NCI-H82 (cell line): ENCODE measurements at regions not wholly inside any gene's neighbourhood (a gene's known extent, or its start where the extent isn't known, plus 50 kb on each side); places are given as distances from the start of the nearest gene placed in this dataset.
A peak's percentile ranks its signal among the peaks of the same experiment; 100 is the strongest.

Experiments
- DNase-seq: peaks from one replicate; lab custom pipeline; 2025; lab: John Stamatoyannopoulos, UW

GRCh38 chr2:187136646-187137045 lies 287.7 kb upstream of the ZSWIM2 start:
- no peak for DNase-seq

GRCh38 chr2:187134306-187134705 lies 285.3 kb upstream of the ZSWIM2 start:
- DNase-seq = no peak

GRCh38 chr2:187129868-187130267 lies 280.9 kb upstream of the ZSWIM2 start:
- no peak for DNase-seq

GRCh38 chr2:187129306-187129705 lies 280.3 kb upstream of the ZSWIM2 start:
- DNase-seq = no peak

GRCh38 chr2:187126247-187127005 lies 277.5 kb upstream of the ZSWIM2 start:
- peak; percentile 43 for DNase-seq

- no peak for DNase-seq
Measured at GRCh38 chr2:187125318-187125717, 276.3 kb upstream of the ZSWIM2 start.

GRCh38 chr2:187124529-187124928 lies 275.6 kb upstream of the ZSWIM2 start:
- no peak for DNase-seq

- DNase-seq = no peak
Measured at GRCh38 chr2:187118331-187119099, 269.5 kb upstream of the ZSWIM2 start.

- DNase-seq = peak; percentile 33
Measured at GRCh38 chr2:187117483-187117882, 268.5 kb upstream of the ZSWIM2 start.

DNA sequence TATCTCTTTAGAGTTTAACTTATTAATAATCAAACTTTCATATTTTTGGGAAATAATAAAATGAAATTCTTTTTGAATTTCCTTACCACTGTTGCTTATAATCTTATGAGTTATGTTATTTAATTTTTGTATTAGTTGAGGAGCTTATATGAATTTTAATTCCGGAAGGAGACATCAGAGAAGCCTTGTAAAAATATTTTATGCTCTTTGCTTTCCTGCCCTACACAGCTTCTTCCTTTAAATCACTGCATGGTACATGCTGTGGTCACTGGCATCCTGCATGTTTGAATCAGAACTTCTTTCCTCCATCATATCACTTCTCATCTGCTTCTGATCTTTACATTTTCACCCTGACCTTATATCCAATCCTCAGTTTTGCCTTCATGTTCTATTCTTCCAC lies 266.7 kb upstream of the ZSWIM2 start:
- no peak for DNase-seq

DNA sequence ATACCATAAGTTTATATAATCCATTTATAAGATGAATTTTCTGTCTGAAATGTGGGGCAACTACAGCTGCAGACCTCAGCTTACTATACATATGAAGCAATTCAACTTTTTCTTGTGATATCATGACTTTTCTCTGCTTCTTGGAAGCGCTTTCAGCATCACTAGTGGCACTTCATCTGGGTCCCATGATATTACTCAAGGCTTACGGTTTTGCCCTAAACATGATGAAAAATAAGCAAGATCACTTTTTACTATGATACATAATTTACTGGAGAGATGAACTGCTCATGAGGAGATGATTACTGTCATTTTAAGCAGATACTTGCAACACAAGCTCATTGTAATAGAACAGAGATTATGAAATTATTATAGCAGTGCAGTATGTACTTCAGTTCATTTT lies 258.0 kb upstream of the ZSWIM2 start:
- DNase-seq = no peak

GRCh38 chr2:187105218-187105617 lies 256.2 kb upstream of the ZSWIM2 start:
- DNase-seq = no peak

DNA sequence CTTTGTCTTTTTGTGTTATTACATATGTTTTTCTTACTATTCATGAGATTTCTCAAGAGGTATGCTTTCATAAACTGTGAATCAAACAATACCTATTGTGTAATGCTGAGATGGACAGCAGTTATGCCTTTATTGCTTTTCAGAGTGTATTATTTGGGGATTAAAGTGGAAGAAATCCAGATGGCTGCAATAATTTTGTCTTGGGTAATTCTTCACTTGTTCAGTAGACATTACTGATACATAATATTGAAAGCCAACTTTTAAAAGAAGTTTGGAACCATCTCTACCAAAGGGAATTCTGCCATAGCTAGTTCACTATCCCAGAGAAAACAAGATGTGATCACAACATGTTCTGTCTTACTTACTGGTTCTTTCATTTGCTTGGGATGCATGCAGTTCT lies 253.4 kb upstream of the ZSWIM2 start:
- DNase-seq = no peak

GRCh38 chr2:187098154-187098553 lies 249.2 kb upstream of the ZSWIM2 start:
- DNase-seq = no peak

DNA sequence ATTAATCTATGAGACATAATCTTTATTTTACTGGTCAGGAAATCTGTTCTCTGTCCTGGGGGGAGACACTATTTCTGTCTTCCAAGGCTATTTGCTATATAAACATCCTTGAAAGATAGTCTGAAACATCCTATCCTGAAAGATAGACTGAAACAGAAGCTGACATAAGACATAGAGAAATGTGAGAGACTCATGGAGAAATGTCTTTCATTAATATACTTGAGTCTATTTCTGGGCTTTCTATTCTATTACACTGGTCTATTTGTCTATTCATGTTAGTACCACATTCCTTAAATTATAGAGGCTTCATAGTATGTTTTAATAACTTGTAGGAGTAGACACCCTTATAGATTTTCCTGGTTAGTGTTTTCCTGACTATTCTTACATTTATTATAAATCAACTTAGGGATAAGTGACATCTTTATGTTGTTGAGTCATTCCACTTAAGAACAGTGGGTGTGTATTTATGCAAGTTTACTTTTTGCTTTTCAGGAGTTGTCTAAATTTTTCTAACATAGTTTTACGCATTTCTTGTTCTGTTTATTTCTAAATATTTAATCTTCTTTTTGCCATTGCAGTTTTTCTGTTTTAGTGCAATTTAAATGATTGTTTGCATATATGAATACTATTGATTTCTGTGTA lies 244.9 kb upstream of the ZSWIM2 start:
- DNase-seq = no peak

DNA sequence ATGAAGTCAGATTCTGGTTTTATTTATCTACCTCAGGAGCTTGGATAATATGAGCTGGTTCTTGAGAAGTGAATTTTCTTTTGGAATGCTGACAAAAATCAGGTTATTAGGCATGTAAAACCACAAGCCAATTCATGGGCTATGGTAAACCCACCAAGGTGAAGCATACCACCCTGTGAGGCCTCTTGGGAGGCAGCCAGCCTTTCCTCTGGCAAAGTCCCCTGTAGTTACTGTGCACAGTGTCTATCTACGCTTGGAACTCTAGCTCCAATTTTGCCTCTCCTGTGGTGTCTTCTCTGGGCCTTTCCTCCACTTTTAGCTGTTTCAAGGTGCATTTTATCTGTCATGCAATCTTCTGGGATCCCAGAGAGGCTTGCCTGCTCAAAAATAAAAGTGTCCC lies 242.7 kb upstream of the ZSWIM2 start:
- DNase-seq = no peak

DNA sequence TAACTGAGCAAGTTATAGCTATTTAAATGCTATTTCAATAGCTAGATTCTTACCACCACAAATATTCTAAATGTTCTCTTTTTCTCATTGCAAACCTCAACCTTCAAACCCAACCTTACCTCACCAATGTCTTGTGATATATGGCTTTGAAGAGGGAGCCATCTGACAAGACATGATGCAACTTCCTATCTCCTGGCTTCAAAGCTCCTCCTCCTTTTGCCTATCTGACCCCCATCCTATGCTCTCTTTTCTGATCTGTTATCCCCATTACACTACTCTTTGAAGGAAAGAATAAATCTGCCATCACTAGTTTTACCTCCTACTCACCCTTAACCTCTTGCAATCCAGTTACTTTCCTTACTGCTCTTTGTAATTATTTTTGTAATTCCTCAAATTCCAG lies 235.6 kb upstream of the ZSWIM2 start:
- DNase-seq = no peak

- no peak for DNase-seq
Measured at GRCh38 chr2:187081461-187081860, 232.5 kb upstream of the ZSWIM2 start.

GRCh38 chr2:187079901-187080300 lies 230.9 kb upstream of the ZSWIM2 start:
- no peak for DNase-seq

DNA sequence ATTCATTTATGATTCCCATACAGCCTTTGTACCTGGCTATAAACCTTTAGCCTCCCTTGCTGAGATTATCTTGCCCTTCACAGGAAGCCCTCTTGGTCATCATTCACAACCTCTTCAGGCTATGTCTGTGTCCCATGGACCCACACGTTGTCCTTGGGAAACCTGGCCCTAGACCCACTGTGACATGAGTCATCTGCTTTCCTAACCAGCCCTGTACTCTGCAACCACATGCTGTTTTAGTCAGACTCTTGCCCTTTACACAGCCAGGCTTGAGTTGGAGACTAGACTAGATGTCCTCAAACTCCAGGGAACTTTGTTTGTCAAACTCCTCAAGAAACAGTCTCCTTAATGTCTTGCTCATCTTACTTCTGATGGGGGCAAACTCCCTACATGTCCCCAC lies 229.3 kb upstream of the ZSWIM2 start:
- no peak for DNase-seq

GRCh38 chr2:187075671-187076070 lies 226.7 kb upstream of the ZSWIM2 start:
- DNase-seq = no peak

DNA sequence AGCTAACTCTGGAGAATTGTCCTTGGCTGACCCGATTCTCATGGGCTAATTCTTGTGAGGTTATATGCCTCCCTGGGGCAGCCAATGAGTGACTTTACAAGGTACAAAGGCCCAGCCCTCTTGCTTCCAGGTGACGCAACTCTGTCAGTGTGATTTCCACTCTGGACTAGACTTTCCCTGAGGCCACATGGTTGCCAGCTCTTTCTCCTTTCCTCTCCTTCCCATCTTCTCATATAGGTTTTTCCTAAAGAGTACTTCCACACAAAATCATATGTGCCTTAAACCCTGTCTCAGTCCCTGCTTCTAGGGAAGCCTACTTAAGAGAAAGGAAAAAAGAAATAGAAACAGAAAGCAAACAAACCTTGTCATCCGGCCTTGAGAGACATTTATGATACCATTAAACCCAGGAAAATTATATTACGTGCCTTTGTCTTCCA lies 226.2 kb upstream of the ZSWIM2 start:
- DNase-seq = peak; percentile 87

DNA sequence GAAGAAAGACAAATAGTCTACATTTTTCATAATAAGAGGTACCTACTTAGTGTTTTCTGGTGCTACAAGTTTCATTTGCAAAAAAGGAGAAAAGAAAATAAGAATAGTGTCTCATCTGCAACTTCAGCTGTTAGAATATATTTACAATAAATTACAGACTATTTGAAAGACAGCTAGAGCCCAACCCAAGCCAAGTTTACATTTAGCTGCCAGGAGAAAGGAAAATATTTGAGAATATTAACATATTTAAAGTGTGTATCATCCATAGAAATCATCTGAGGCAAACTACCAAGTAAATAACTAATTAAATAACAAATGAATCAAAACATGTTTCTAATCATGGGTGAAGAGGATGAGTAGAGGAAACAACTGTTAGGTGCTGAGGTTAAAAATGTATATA lies 209.2 kb upstream of the ZSWIM2 start:
- no peak for DNase-seq
